Neural progenitor cell (in vitro differentiated cells): ENCODE measurements at regions not wholly inside any gene's neighbourhood (a gene's known extent, or its start where the extent isn't known, plus 50 kb on each side); places are given as distances from the start of the nearest gene placed in this dataset.

ENCODE experiments used
- DNase-seq: peaks from one replicate; pipeline ENCODE4 v3.0.0-alpha.2; 2016; ENCODE audit warnings: low spot score
- H2AFZ ChIP-seq: fragments of 200-600 bp; sonication (generic); replicated peaks from 2 replicates; pipeline ENCODE4 v1.6.1; 2016; ENCODE audit warnings: antibody characterized with exemption
- H3F3A ChIP-seq: fragments of 200-600 bp; sonication (generic); 2 replicates; pipeline ENCODE4 v1.6.1; 2016; ENCODE audit warnings: antibody characterized with exemption, low read depth
- H3K27ac ChIP-seq: fragments of 200-600 bp; sonication (generic); 2 replicates; pipeline ENCODE4 v1.5.1; 2016; ENCODE audit warnings: mild to moderate bottlenecking
- H3K27me3 ChIP-seq: fragments of 200-600 bp; sonication (generic); 2 replicates; pipeline ENCODE4 v1.6.1; 2016; ENCODE audit warnings: mild to moderate bottlenecking, moderate library complexity
- H3K36me3 ChIP-seq: fragments of 200-600 bp; sonication (generic); 2 replicates; pipeline ENCODE4 v1.5.1; 2016
- H3K4me1 ChIP-seq: fragments of 200-600 bp; sonication (generic); 2 replicates; pipeline ENCODE4 v1.6.1; 2016; ENCODE audit warnings: mixed run types
- H3K4me2 ChIP-seq: fragments of 200-600 bp; sonication (generic); 2 replicates; pipeline ENCODE4 v1.6.1; 2016
- H3K4me3 ChIP-seq: fragments of 200-600 bp; sonication (generic); 2 replicates; pipeline ENCODE4 v1.5.1; 2016
- H3K79me2 ChIP-seq: fragments of 200-600 bp; sonication (generic); 2 replicates; pipeline ENCODE4 v1.6.1; 2016; ENCODE audit warnings: low read depth
- H3K9ac ChIP-seq: fragments of 200-600 bp; sonication (generic); 2 replicates; pipeline ENCODE4 v1.6.1; 2016
- H3K9me3 ChIP-seq: fragments of 200-600 bp; sonication (generic); 2 replicates; pipeline ENCODE4 v1.5.1; 2016; ENCODE audit warnings: low read depth
- H4K20me1 ChIP-seq: fragments of 200-600 bp; sonication (generic); 2 replicates; pipeline ENCODE4 v1.6.1; 2016; ENCODE audit warnings: low read depth
- H3K27ac Mint-ChIP-seq: 3 replicates; pipeline ENCODE4 v1.8.0; 2021; ENCODE audit warnings: mixed read lengths
- H3K27me3 Mint-ChIP-seq: 2 replicates; pipeline ENCODE4 v1.8.0; 2022; ENCODE audit warnings: low read depth, mild to moderate bottlenecking, inconsistent platforms, moderate library complexity, mixed read lengths; ENCODE audit not compliant: insufficient read depth
- H3K36me3 Mint-ChIP-seq: 3 replicates; pipeline ENCODE4 v1.8.0; 2021; ENCODE audit warnings: mixed read lengths
- H3K4me1 Mint-ChIP-seq: 3 replicates; pipeline ENCODE4 v1.8.0; 2021; ENCODE audit warnings: mixed read lengths
- H3K4me3 Mint-ChIP-seq: 3 replicates; pipeline ENCODE4 v1.8.0; 2021; ENCODE audit warnings: mild to moderate bottlenecking, moderate library complexity, mixed read lengths
- H3K9me3 Mint-ChIP-seq: 3 replicates; pipeline ENCODE4 v1.8.0; 2020; ENCODE audit warnings: mixed read lengths
- EZH2 ChIP-seq: fragments of 200-600 bp; sonication (generic); IDR thresholded peaks from 2 replicates; pipeline ENCODE4 v1.6.1; 2017; ENCODE audit warnings: antibody characterized with exemption, mild to moderate bottlenecking, moderate library complexity
- EZH2phosphoT487 ChIP-seq: fragments of 200-600 bp; sonication (generic); IDR thresholded peaks from 2 replicates; pipeline ENCODE4 v1.6.1; 2017; ENCODE audit warnings: antibody characterized with exemption
- TF ChIP-seq, protein P1 (sequence below): fragments of 200-600 bp; sonication (generic); IDR thresholded peaks from 2 replicates; pipeline ENCODE4 v1.5.1; 2017; ENCODE audit warnings: antibody characterized with exemption, mild to moderate bottlenecking

GRCh38 chr10:118234683-118235082 is 107.4 kb downstream of the FAM204A start:
- Mint-ChIP-seq H3K9me3 (peaks cover 6% of the 10 kb centered on the region), H3K4me3 (no peak overlapping the region), H3K4me1 (peaks cover 13% of the 10 kb centered on the region), H3K36me3 (no peaks in the 10 kb centered on the region), H3K27me3 (peaks cover 7% of the 10 kb centered on the region), H3K27ac (no peak overlapping the region)
- Histone ChIP-seq H3K9me3 (no peaks in the 10 kb centered on the region), H2AFZ (no peak overlapping the region), H4K20me1 (no peaks in the 10 kb centered on the region), H3K9ac (no peak overlapping the region), H3K27ac (no peak overlapping the region), H3K4me3 (no peak overlapping the region), H3F3A (peaks cover 6% of the 10 kb centered on the region), H3K4me1 (peaks cover 16% of the 10 kb centered on the region), H3K79me2 (no peaks in the 10 kb centered on the region), H3K4me2 (no peak overlapping the region), H3K27me3 (no peaks in the 10 kb centered on the region), H3K36me3 (no peaks in the 10 kb centered on the region)
- DNase-seq: no peak
- no peak for TF ChIP-seq EZH2phosphoT487
- TF ChIP-seq EZH2: no peak
- TF ChIP-seq, protein P1, sequence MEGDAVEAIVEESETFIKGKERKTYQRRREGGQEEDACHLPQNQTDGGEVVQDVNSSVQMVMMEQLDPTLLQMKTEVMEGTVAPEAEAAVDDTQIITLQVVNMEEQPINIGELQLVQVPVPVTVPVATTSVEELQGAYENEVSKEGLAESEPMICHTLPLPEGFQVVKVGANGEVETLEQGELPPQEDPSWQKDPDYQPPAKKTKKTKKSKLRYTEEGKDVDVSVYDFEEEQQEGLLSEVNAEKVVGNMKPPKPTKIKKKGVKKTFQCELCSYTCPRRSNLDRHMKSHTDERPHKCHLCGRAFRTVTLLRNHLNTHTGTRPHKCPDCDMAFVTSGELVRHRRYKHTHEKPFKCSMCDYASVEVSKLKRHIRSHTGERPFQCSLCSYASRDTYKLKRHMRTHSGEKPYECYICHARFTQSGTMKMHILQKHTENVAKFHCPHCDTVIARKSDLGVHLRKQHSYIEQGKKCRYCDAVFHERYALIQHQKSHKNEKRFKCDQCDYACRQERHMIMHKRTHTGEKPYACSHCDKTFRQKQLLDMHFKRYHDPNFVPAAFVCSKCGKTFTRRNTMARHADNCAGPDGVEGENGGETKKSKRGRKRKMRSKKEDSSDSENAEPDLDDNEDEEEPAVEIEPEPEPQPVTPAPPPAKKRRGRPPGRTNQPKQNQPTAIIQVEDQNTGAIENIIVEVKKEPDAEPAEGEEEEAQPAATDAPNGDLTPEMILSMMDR: no peak

DNA sequence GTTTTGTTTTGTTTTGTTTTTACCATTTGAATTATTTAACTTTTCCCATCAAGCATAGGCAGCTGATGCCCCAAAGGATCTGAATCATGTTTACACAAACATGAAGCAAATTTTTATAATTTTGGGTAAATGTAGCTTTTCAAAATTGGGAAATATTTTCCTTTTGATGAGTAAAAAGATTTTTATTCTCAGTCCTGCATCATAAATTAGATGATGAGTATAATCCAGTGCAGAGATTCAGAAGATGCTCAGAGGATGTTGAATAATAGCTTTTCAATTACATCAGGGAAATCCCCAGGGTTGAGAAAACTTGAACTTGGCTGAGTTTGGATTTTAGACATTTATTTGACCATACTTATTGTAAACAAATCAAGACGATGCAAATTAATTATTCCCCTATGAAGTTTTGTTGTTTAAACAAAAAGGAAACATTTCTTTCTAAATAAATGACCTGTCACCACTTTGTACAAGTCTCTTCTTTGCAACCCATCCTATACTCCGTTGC is 121.7 kb downstream of the FAM204A start:
- no peak for DNase-seq
- peaks cover 10% of the 10 kb centered on the region for H3K9me3 Mint-ChIP-seq
- no peak for TF ChIP-seq EZH2phosphoT487
- no peak for TF ChIP-seq EZH2
- TF ChIP-seq, protein P1: no peak
- H2AFZ ChIP-seq: no peak overlapping the region
- H3K36me3 Mint-ChIP-seq: no peaks in the 10 kb centered on the region
- no peaks in the 10 kb centered on the region for H4K20me1 ChIP-seq
- H3K27me3 Mint-ChIP-seq: no peaks in the 10 kb centered on the region
- H3K79me2 ChIP-seq: no peaks in the 10 kb centered on the region
- H3K4me1 Mint-ChIP-seq: peaks cover 16% of the 10 kb centered on the region
- no peak overlapping the region for H3K4me3 Mint-ChIP-seq
- H3K4me3 ChIP-seq: no peak overlapping the region
- H3K4me1 ChIP-seq: peaks cover 9% of the 10 kb centered on the region
- H3F3A ChIP-seq: no peaks in the 10 kb centered on the region
- no peaks in the 10 kb centered on the region for H3K27me3 ChIP-seq
- H3K4me2 ChIP-seq: no peak overlapping the region
- no peak overlapping the region for H3K27ac Mint-ChIP-seq
- no peaks in the 10 kb centered on the region for H3K36me3 ChIP-seq
- no peak overlapping the region for H3K9ac ChIP-seq
- H3K27ac ChIP-seq: no peak overlapping the region
- H3K9me3 ChIP-seq: no peaks in the 10 kb centered on the region

DNA sequence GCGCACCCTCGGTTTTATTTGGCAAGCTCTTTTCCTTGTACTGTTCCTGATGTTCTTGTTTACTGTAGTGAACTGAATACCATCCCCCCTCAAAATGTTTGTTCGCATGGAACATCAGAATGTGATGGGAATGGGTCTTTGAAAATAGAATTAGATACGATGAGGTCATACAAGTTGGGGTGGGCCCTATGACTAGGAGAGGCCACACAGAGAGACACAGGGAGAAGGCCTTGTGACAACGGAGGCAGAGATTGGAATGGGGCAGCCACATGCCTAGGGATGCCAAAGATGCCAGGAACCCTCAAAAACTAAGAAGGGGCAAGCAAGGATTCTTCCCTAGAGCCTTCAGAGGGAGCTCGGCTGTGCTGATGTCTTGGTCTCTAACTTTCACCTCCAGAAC is 123.6 kb downstream of the FAM204A start:
- peaks cover 24% of the 10 kb centered on the region for H3K4me1 Mint-ChIP-seq
- peaks cover 3% of the 10 kb centered on the region for H3K9me3 Mint-ChIP-seq
- no peaks in the 10 kb centered on the region for H4K20me1 ChIP-seq
- no peak overlapping the region for H3K27ac ChIP-seq
- DNase-seq: no peak
- no peaks in the 10 kb centered on the region for H3K27me3 Mint-ChIP-seq
- TF ChIP-seq EZH2: no peak
- no peaks in the 10 kb centered on the region for H3K36me3 Mint-ChIP-seq
- no peaks in the 10 kb centered on the region for H3K36me3 ChIP-seq
- no peak overlapping the region for H3K27ac Mint-ChIP-seq
- no peaks in the 10 kb centered on the region for H3K79me2 ChIP-seq
- H3F3A ChIP-seq: no peaks in the 10 kb centered on the region
- H3K4me3 ChIP-seq: no peak overlapping the region
- no peaks in the 10 kb centered on the region for H3K9me3 ChIP-seq
- H3K4me3 Mint-ChIP-seq: no peak overlapping the region
- no peak overlapping the region for H2AFZ ChIP-seq
- H3K4me1 ChIP-seq: peaks cover 9% of the 10 kb centered on the region
- no peaks in the 10 kb centered on the region for H3K27me3 ChIP-seq
- H3K9ac ChIP-seq: no peak overlapping the region
- no peak overlapping the region for H3K4me2 ChIP-seq

DNA sequence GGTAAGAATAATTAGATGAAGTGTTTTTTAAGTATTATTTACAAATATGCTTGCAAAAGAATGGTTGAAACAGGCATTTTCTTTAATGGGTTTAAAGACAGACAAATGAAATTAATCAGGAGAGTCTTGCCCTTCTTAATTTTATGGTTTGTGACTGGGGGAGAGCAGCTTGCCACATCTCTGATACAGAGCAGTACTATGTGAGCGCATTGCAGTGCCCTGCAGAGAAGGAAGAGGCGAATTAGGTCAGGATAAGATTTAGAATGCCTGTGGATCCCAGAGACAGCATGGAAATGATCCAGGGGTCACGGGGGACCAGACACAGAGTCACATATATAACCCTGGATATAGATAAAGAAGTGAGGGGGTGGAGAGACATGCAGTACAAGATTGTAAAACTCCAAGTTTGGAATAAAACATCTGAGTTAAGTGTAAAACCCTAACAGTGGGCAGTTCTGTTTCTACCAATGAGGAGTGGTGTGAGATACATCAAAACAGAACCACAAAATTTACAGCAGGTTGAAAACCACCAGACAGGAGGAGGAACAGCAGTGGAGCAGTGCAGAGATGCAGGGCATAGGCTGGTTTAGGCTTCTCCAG is 125.5 kb downstream of the FAM204A start:
- no peak for DNase-seq
- peaks cover 2% of the 10 kb centered on the region for H3K9me3 Mint-ChIP-seq
- H3K4me1 ChIP-seq: peaks cover 9% of the 10 kb centered on the region

More for the DNA sequence above, 125.5 kb downstream of the FAM204A start:
- no peaks in the 10 kb centered on the region for H3K79me2 ChIP-seq
- H3K27ac ChIP-seq: no peak overlapping the region
- H3K9me3 ChIP-seq: no peaks in the 10 kb centered on the region
- H3K36me3 ChIP-seq: no peaks in the 10 kb centered on the region
- no peak overlapping the region for H3K4me2 ChIP-seq
- no peaks in the 10 kb centered on the region for H4K20me1 ChIP-seq
- H3K9ac ChIP-seq: no peak overlapping the region
- H3K27ac Mint-ChIP-seq: no peak overlapping the region
- peaks cover 28% of the 10 kb centered on the region for H3K4me1 Mint-ChIP-seq
- H3K4me3 ChIP-seq: no peak overlapping the region
- TF ChIP-seq EZH2phosphoT487: no peak
- no peak for TF ChIP-seq EZH2
- TF ChIP-seq, protein P1: no peak
- no peak overlapping the region for H3K4me3 Mint-ChIP-seq
- H2AFZ ChIP-seq: no peak overlapping the region
- H3F3A ChIP-seq: no peaks in the 10 kb centered on the region
- H3K27me3 ChIP-seq: no peaks in the 10 kb centered on the region
- no peaks in the 10 kb centered on the region for H3K36me3 Mint-ChIP-seq
- no peaks in the 10 kb centered on the region for H3K27me3 Mint-ChIP-seq
